ENCODE measurements at regions not wholly inside any gene's neighbourhood (a gene's known extent, or its start where the extent isn't known, plus 50 kb on each side); places are given as distances from the start of the nearest gene placed in this dataset.

DNA sequence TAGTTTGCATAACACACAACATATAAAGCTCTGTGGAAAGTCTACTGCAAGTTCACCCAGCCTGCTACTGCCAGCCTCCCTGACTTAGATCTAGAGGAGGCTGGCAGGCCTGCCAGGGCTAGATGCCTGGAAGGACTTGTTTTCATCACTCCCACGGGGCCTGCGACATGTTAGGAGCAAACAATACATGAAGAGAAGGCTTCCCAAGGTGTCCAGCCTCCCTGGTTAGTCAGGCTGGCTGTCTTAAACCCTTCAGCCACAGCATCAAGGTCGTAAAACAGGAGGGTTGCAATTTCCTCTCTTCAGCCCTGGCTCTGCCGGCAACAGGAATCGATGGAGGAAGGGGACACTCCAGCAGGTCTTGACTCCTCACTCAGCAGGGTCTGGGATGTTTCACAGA is 104.5 kb downstream of the NGF start:
- no peak overlapping the region for H3K27ac Mint-ChIP-seq
- no peaks in the 10 kb centered on the region for H3K9me3 Mint-ChIP-seq
- H3K4me1 Mint-ChIP-seq, result no peaks in the 10 kb centered on the region
- H3K4me3 Mint-ChIP-seq, result no peak overlapping the region
- DNase-seq, result no peak
- H3K36me3 Mint-ChIP-seq, result no peaks in the 10 kb centered on the region
- no peaks in the 10 kb centered on the region for H3K27me3 Mint-ChIP-seq

DNA sequence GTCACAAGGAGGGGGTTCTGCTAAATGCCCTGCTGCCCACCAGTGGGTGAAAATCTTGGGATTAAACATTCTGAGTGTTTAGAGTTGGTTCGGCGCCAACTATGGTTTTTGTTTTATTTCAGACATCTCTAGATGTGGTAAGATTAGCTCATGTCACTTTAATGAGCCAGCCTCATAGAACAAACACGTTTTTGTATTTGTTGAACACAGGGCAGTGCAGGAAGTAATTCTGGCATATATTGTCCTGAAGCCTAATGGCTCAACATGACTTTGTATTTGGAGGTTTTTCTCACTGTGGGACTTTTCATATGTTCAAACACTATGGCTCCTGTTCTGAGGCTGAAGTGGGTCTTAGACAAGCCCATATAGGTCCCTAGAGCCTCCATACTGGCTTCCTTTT is 107.8 kb downstream of the NGF start:
- Mint-ChIP-seq H3K9me3 (no peaks in the 10 kb centered on the region), H3K36me3 (no peaks in the 10 kb centered on the region), H3K27me3 (no peaks in the 10 kb centered on the region), H3K27ac (no peak overlapping the region), H3K4me3 (no peak overlapping the region), H3K4me1 (no peaks in the 10 kb centered on the region)
- DNase-seq, result no peak

DNA sequence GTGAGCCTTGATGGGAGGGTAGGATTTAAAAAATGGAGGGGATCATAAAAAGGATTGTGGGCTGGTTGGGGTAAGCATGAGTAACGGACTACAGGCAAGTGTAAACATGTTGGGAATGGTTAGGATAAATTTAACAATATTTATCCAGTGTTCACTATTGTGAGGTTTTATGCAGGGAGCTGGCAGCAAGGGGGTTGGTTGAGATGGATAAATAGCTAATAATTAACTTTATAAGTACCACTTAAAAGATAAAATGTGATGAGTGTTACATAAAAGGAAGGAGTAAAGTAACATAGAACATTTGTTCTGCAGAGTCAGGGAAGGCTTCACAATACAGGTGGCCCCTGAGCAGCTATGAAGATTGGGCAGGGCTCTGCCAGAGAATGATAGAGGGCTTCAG is 109.0 kb downstream of the NGF start:
- no peak overlapping the region for H3K4me3 Mint-ChIP-seq
- no peaks in the 10 kb centered on the region for H3K9me3 Mint-ChIP-seq
- no peaks in the 10 kb centered on the region for H3K4me1 Mint-ChIP-seq
- H3K36me3 Mint-ChIP-seq, result no peaks in the 10 kb centered on the region
- no peak for DNase-seq
- peaks cover 3% of the 10 kb centered on the region for H3K27me3 Mint-ChIP-seq
- H3K27ac Mint-ChIP-seq, result no peak overlapping the region

DNA sequence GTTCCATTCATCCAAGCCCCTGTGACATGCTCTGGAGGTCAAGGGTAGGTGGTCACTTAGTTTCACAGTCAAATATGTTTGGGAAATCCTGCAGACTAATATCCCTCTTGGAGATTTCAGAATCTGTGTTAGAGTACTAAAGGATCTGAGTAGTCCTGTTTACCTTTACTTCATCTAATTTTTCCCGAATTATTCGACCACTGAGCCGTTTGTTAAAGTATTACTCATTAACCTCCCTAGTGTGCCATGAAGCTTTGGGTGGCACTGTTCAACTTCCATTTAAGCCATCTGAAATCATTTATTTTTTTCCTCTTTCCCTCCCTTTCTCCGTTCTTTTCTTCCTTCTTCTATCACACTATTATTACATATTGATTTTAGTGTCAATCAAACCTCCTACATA is 109.9 kb downstream of the NGF start:
- Mint-ChIP-seq H3K36me3 (no peaks in the 10 kb centered on the region), H3K4me1 (no peaks in the 10 kb centered on the region), H3K9me3 (no peaks in the 10 kb centered on the region), H3K27ac (no peak overlapping the region), H3K4me3 (no peak overlapping the region), H3K27me3 (peaks cover 4% of the 10 kb centered on the region)
- DNase-seq, result no peak

DNA sequence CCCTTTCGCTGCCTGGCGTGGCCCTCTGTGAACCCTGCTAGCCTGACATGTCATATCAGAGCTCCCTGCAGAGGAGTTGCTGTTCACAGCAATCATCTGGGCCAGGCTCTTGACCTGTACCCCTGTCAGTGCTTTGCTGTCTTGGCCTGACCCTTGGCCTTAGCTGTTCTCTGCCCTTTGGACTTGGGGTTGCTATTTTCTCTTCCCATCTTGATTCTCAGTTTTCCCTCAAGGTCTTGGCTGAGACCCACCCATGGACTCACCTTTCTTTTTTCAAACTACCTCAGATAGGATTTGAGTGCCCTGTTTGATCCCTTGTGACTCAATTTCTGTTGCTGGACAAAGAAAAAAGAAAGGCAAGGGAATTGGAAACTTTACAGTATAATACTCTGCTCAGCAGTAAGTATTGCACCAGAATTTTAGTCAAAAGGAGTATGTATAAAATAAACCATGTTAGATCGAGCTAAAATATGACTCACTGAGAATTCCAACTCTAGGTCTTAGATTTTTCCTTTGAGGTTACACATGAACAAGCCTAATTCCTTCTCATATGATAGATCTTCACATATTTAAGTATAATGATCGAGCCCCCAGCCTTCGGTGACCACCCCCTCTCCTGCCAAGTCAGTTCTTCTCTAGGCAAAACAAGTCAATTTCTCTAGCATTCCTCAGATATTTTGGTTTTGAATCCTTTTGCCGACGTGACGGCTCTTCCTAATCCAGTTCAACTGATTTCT is 110.5 kb downstream of the NGF start:
- DNase-seq, result no peak

DNA sequence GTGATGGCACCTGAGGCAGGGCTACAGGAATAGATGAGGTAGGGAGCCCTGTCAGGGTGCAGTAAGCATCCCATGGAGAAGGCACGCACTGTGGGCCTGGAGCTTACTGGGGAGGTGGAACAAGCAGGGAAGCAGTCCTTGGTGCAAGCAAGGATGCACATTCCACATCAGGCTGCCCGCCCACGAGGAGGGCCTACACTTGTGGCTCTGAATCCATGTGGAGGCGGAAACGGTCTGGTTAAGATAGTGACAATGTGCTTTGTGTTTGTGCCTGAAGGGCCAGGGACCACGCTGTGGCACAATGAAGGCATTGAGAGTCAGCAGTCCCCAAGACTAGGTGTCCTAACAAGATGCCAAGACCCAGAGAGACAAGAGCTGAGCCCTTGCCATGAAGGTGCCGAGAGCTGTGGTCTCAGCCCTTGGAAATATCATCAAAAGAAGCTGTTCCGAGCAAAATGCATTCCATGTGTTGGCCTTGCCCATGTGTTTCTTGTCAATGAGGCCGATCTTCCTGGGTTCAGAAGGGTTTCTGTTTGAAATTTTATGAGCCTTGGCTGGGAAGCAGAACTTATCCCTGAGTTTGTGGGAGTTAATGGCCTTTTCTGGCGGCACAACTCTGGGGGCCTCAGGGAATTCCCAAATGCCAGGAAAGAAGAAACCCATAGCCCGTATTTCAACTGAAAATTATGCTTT is 111.9 kb downstream of the NGF start:
- H3K36me3 Mint-ChIP-seq, result no peaks in the 10 kb centered on the region
- H3K9me3 Mint-ChIP-seq, result no peaks in the 10 kb centered on the region
- H3K27ac Mint-ChIP-seq, result no peak overlapping the region
- H3K4me3 Mint-ChIP-seq, result no peak overlapping the region
- DNase-seq, result no peak
- H3K27me3 Mint-ChIP-seq, result peaks cover 4% of the 10 kb centered on the region
- H3K4me1 Mint-ChIP-seq, result no peaks in the 10 kb centered on the region

More for the DNA sequence above, 110.5 kb downstream of the NGF start:
- Mint-ChIP-seq H3K4me1 (no peaks in the 10 kb centered on the region), H3K27ac (no peak overlapping the region), H3K27me3 (peaks cover 4% of the 10 kb centered on the region), H3K36me3 (no peaks in the 10 kb centered on the region), H3K4me3 (no peak overlapping the region), H3K9me3 (no peaks in the 10 kb centered on the region)

DNA sequence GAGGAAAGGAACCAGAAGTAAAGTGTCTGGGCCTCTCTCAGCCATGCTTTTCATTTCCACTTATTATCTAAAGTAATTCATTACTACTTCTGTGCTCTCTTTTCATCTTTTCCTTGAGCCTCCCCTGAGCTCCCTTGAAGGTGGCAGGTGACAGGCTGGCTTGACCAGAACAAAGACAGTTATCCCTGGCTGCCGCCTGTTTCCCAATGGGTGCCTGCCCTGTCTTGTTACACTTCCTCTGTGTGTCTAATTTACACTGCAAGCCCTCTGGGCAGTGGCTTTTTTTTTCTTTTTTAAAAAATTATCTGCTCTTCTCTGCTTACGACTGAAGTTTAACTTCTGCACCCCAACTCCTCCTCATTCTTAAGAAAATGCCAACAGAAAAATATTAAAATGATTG is 113.4 kb downstream of the NGF start:
- Mint-ChIP-seq H3K4me1 (no peaks in the 10 kb centered on the region), H3K9me3 (no peaks in the 10 kb centered on the region), H3K4me3 (no peak overlapping the region), H3K27ac (no peak overlapping the region), H3K36me3 (no peaks in the 10 kb centered on the region), H3K27me3 (peaks cover 4% of the 10 kb centered on the region)
- no peak for DNase-seq

DNA sequence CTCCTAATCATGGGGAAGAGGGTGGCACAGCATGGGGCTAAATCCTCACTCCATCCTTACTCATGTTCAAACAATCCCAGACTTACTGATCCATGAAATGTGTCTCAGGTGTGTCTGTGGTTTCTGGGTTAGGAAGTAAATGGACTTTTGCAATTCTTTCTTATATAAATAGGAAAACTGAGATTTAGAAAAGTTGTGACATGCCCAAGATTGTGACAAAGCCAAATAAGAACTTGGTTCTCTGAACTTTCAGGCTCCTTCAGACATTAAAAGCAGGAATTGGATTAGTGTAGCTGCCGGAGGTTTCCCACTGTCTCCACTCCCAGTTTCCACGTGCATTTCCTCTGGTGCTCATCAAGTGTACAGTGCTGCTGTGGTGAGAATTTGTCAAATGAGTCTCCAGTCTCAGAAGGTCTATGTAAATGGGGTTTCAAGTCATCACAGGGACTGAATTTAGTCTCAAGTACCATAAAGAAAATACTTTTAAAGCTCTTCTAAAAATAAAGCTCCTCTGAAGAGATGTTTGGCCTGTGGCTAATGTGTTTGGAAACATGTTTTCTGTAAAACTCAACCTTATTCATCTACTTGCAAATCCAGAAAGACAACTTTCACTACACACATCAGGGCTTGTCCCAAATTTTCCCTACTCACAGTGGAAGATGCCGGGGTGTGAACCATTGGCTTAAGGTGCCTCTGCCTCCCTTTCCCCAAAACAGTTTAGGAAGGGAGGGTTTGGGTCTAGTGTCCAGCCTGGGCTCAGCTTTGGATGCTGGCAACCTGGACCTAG is 115.2 kb downstream of the NGF start:
- Mint-ChIP-seq H3K36me3 (no peaks in the 10 kb centered on the region), H3K9me3 (no peaks in the 10 kb centered on the region), H3K4me1 (no peaks in the 10 kb centered on the region), H3K27me3 (peaks cover 4% of the 10 kb centered on the region), H3K27ac (no peak overlapping the region), H3K4me3 (no peak overlapping the region)
- DNase-seq, result no peak

DNA sequence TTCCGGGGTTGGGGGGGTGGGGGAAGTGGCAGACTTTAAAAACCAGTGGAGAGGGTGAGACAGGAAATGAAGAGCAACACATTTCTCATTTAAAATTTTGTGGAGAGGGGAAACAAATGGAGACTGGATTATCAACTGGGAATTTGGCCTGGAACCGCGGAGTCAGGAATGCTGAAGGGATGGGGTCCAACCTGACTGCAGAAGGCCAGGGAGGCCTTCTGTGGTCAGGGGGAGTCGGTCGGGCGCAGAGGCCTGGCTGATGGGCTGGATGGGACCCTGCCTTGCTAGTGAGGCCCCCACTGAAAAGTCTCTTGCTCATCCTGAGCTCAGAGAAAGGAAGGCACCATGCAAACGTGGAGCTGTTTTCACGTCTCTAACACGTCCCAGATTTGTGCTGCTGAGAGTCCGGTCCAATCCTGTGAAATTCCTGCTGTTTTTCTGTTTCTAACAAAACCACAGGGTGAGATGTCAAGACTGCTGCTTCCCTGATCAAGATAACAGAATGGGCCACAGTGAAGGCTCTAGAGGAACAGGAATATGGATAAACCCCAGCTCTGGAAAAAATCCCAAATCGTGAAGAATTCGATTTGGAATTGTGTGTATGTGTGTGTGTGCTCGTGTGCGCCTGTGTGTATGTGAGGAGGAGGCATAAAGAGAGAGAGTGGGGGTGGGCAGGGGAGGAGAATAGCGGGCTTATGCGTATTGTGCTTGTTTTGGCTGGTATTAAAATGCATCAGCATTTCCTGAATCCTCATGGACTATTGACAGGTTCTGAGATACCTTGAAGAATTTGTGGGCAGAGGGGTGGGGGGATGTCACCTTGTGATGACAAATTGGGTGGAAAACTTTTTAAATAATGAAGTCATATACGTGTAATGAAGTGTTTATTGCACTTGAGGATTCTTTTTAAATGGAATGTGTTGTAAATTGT is 117.4 kb downstream of the NGF start:
- Mint-ChIP-seq H3K4me3 (no peak overlapping the region), H3K36me3 (no peaks in the 10 kb centered on the region), H3K27me3 (peaks cover 7% of the 10 kb centered on the region), H3K27ac (no peak overlapping the region), H3K4me1 (no peaks in the 10 kb centered on the region), H3K9me3 (no peaks in the 10 kb centered on the region)
- DNase-seq, result no peak

DNA sequence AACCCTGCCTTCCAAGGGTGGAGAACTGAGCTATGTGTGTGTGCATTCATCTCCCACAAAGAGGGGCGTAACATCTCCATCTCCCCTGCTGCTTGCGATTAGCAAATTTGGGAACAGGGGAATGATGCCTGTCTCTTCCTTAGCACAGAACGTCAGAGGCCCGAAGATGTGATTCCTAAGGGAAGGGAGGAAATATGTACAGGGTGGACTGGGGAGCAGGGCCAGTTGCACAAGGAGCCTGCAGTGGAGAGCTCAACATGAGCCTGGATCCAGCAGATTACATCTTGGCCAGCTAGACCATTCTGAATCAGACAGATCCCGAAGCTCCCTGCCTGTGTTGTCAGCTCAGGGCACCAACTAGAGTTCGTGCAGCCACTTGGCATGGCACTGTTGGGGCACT is 118.1 kb downstream of the NGF start:
- no peaks in the 10 kb centered on the region for H3K9me3 Mint-ChIP-seq
- H3K4me3 Mint-ChIP-seq, result no peak overlapping the region
- H3K36me3 Mint-ChIP-seq, result no peaks in the 10 kb centered on the region
- no peak for DNase-seq
- H3K27me3 Mint-ChIP-seq, result peaks cover 7% of the 10 kb centered on the region
- H3K4me1 Mint-ChIP-seq, result no peaks in the 10 kb centered on the region
- no peak overlapping the region for H3K27ac Mint-ChIP-seq

DNA sequence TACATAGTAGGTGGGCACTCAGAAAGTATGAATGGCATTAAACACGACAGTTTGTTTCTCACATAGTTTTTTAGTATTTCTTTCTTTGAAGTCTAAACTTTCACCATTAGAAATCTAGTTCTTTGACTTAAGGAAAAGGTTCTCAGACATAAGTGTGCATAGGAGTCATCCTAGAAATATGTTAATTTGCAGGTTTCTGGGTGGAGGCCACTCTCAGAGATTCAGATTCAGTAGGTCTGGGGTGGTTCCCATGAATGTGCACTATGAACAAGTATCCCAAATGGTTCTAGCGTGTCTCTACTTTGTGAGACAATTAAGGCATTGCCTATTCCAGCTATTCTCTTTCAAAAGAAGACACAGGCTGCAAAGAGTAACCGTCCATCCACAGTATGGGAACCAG is 119.3 kb downstream of the NGF start:
- no peaks in the 10 kb centered on the region for H3K4me1 Mint-ChIP-seq
- no peaks in the 10 kb centered on the region for H3K9me3 Mint-ChIP-seq
- no peak overlapping the region for H3K27ac Mint-ChIP-seq
- H3K27me3 Mint-ChIP-seq, result peaks cover 3% of the 10 kb centered on the region
- no peaks in the 10 kb centered on the region for H3K36me3 Mint-ChIP-seq
- no peak for DNase-seq
- no peak overlapping the region for H3K4me3 Mint-ChIP-seq

DNA sequence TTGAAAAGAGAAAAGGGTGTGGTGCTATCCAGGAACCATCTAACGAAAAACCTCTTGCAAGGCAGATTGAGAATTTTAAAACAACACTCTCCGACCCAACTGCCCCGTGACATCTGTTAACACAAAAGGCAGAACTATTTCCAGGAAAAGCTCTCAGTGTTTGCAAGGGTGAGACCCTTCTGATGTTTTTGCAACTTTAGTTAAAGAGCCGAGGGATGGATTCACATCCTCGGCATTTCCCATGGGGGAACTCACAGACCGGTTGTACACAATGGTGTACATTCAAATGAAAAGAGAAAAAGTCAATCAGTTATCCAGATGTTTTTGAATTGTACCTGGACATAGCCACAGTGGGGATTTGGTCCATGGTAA is 120.0 kb downstream of the NGF start:
- H3K27ac Mint-ChIP-seq, result no peak overlapping the region
- H3K9me3 Mint-ChIP-seq, result no peaks in the 10 kb centered on the region
- no peak overlapping the region for H3K4me3 Mint-ChIP-seq
- H3K36me3 Mint-ChIP-seq, result no peaks in the 10 kb centered on the region
- peaks cover 3% of the 10 kb centered on the region for H3K27me3 Mint-ChIP-seq
- no peaks in the 10 kb centered on the region for H3K4me1 Mint-ChIP-seq
- DNase-seq, result no peak

DNA sequence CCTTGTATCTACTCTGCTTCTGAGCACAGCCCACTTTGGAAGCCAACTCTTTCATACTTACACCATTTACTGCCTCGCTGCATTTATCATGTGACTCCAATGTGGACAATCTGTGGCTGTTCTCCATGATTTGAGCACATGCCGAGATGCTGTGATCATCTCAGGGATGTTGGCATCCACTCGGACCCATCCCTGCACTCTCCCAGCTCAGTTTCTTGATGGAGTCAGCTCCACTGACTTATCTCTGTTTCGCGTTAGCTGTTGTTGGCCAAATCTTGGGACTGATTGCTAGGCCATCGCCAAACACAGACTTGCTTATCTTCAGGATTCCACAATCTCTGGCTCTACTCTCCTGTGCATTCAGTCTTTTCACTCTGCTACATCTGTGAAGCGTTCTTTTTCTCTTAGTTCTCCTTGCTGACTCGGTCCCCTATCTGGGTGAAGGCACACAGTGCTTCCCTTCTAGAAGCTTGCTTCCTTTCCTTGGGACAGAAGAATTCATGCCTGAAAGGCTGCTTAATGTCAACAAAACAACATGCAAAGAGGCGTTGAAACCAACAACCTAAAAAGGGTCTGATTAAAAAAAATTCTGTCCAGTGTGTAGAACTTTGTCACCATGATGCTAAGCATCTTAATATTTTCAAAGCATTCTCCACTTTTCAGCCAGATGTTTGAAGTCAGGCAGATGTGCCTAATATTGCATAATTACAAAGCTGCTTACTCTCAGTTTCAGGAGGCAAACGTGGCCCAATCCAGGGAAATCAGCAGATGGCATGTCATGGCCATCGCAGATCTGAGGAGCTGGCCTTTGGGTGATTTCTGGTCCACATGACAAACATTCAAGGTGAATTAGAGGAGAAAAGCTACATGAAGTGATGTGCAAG is 120.7 kb downstream of the NGF start:
- no peaks in the 10 kb centered on the region for H3K4me1 Mint-ChIP-seq
- no peak overlapping the region for H3K4me3 Mint-ChIP-seq
- H3K27ac Mint-ChIP-seq, result no peak overlapping the region
- peaks cover 3% of the 10 kb centered on the region for H3K27me3 Mint-ChIP-seq
- no peaks in the 10 kb centered on the region for H3K9me3 Mint-ChIP-seq
- no peaks in the 10 kb centered on the region for H3K36me3 Mint-ChIP-seq
- DNase-seq, result no peak

Measured in activated naive CD8-positive, alpha-beta T cell treated with anti-CD3 and anti-CD28 coated beads for 36 hours (primary cell).